ENCODE measurements at regions not wholly inside any gene's neighbourhood (a gene's known extent, or its start where the extent isn't known, plus 50 kb on each side); places are given as distances from the start of the nearest gene placed in this dataset.

GRCh38 chr5:56522169-56522568, 289.0 kb upstream of the ANKRD55 start:
- H3K4me3 Mint-ChIP-seq = no peak overlapping the region
- H3K9me3 Mint-ChIP-seq = no peaks in the 10 kb centered on the region
- H3K36me3 Mint-ChIP-seq (ENCODE audit: low read depth) = no peaks in the 10 kb centered on the region
- peaks cover 22% of the 10 kb centered on the region for H3K27me3 Mint-ChIP-seq (ENCODE audit: low read depth)
- no peak overlapping the region for H3K27ac Mint-ChIP-seq
- peaks cover under 1% of the 10 kb centered on the region for H3K4me1 Mint-ChIP-seq (ENCODE audit: low read depth)

GRCh38 chr5:56520986-56521730, 288.0 kb upstream of the ANKRD55 start:
- H3K27ac Mint-ChIP-seq = no peak overlapping the region
- H3K4me3 Mint-ChIP-seq = no peak overlapping the region
- peaks cover 21% of the 10 kb centered on the region for H3K27me3 Mint-ChIP-seq (ENCODE audit: low read depth)
- H3K36me3 Mint-ChIP-seq (ENCODE audit: low read depth) = no peaks in the 10 kb centered on the region
- no peaks in the 10 kb centered on the region for H3K9me3 Mint-ChIP-seq
- H3K4me1 Mint-ChIP-seq (ENCODE audit: low read depth) = no peaks in the 10 kb centered on the region

GRCh38 chr5:56518820-56519219, 285.7 kb upstream of the ANKRD55 start:
- Mint-ChIP-seq H3K9me3 (no peaks in the 10 kb centered on the region), H3K27me3 (ENCODE audit: low read depth) (peaks cover 14% of the 10 kb centered on the region), H3K36me3 (ENCODE audit: low read depth) (no peaks in the 10 kb centered on the region), H3K27ac (no peak overlapping the region), H3K4me3 (no peak overlapping the region), H3K4me1 (ENCODE audit: low read depth) (no peaks in the 10 kb centered on the region)

GRCh38 chr5:56517011-56517416, 283.9 kb upstream of the ANKRD55 start:
- Mint-ChIP-seq H3K9me3 (no peaks in the 10 kb centered on the region), H3K36me3 (ENCODE audit: low read depth) (no peaks in the 10 kb centered on the region), H3K4me1 (ENCODE audit: low read depth) (peaks cover 9% of the 10 kb centered on the region), H3K27ac (no peak overlapping the region), H3K4me3 (no peak overlapping the region), H3K27me3 (ENCODE audit: low read depth) (peaks cover 14% of the 10 kb centered on the region)

- Mint-ChIP-seq H3K36me3 (ENCODE audit: low read depth) (no peaks in the 10 kb centered on the region), H3K4me1 (ENCODE audit: low read depth) (peaks cover 9% of the 10 kb centered on the region), H3K27me3 (ENCODE audit: low read depth) (peaks cover 14% of the 10 kb centered on the region), H3K27ac (no peak overlapping the region), H3K9me3 (no peaks in the 10 kb centered on the region), H3K4me3 (no peak overlapping the region)
Measured at GRCh38 chr5:56516441-56516840, 283.3 kb upstream of the ANKRD55 start.

GRCh38 chr5:56516035-56516434, 282.9 kb upstream of the ANKRD55 start:
- Mint-ChIP-seq H3K9me3 (no peaks in the 10 kb centered on the region), H3K27ac (no peak overlapping the region)

GRCh38 chr5:56515011-56515410, 281.9 kb upstream of the ANKRD55 start:
- no peak overlapping the region for H3K27ac Mint-ChIP-seq
- peaks cover 14% of the 10 kb centered on the region for H3K27me3 Mint-ChIP-seq (ENCODE audit: low read depth)
- H3K4me3 Mint-ChIP-seq = no peak overlapping the region
- H3K4me1 Mint-ChIP-seq (ENCODE audit: low read depth) = peaks cover 9% of the 10 kb centered on the region
- no peaks in the 10 kb centered on the region for H3K9me3 Mint-ChIP-seq
- no peaks in the 10 kb centered on the region for H3K36me3 Mint-ChIP-seq (ENCODE audit: low read depth)

More at GRCh38 chr5:56516035-56516434, 282.9 kb upstream of the ANKRD55 start:
- Mint-ChIP-seq H3K4me1 (ENCODE audit: low read depth) (peaks cover 9% of the 10 kb centered on the region), H3K27me3 (ENCODE audit: low read depth) (peaks cover 14% of the 10 kb centered on the region), H3K36me3 (ENCODE audit: low read depth) (no peaks in the 10 kb centered on the region), H3K4me3 (no peak overlapping the region)

GRCh38 chr5:56514245-56514644, 281.1 kb upstream of the ANKRD55 start:
- Mint-ChIP-seq H3K4me1 (ENCODE audit: low read depth) (peaks cover 9% of the 10 kb centered on the region), H3K27me3 (ENCODE audit: low read depth) (peaks cover 14% of the 10 kb centered on the region), H3K9me3 (no peaks in the 10 kb centered on the region), H3K27ac (no peak overlapping the region), H3K36me3 (ENCODE audit: low read depth) (no peaks in the 10 kb centered on the region), H3K4me3 (no peak overlapping the region)

- no peak overlapping the region for H3K4me3 Mint-ChIP-seq
- no peaks in the 10 kb centered on the region for H3K9me3 Mint-ChIP-seq
- peaks cover 9% of the 10 kb centered on the region for H3K27me3 Mint-ChIP-seq (ENCODE audit: low read depth)
- peaks cover 9% of the 10 kb centered on the region for H3K4me1 Mint-ChIP-seq (ENCODE audit: low read depth)
- no peak overlapping the region for H3K27ac Mint-ChIP-seq
- H3K36me3 Mint-ChIP-seq (ENCODE audit: low read depth) = no peaks in the 10 kb centered on the region
Measured at GRCh38 chr5:56513141-56513540, 280.0 kb upstream of the ANKRD55 start.

GRCh38 chr5:56512313-56512996, 279.3 kb upstream of the ANKRD55 start:
- Mint-ChIP-seq H3K36me3 (ENCODE audit: low read depth) (no peaks in the 10 kb centered on the region), H3K4me1 (ENCODE audit: low read depth) (peaks cover 9% of the 10 kb centered on the region), H3K9me3 (no peaks in the 10 kb centered on the region), H3K4me3 (no peak overlapping the region), H3K27ac (no peak overlapping the region), H3K27me3 (ENCODE audit: low read depth) (peaks cover 2% of the 10 kb centered on the region)

GRCh38 chr5:56511326-56511841, 278.3 kb upstream of the ANKRD55 start:
- no peaks in the 10 kb centered on the region for H3K36me3 Mint-ChIP-seq (ENCODE audit: low read depth)
- H3K4me1 Mint-ChIP-seq (ENCODE audit: low read depth) = peaks cover 9% of the 10 kb centered on the region

GRCh38 chr5:56508249-56508648, 275.1 kb upstream of the ANKRD55 start:
- H3K4me3 Mint-ChIP-seq = no peak overlapping the region
- peaks cover 8% of the 10 kb centered on the region for H3K4me1 Mint-ChIP-seq (ENCODE audit: low read depth)
- peaks cover 5% of the 10 kb centered on the region for H3K9me3 Mint-ChIP-seq
- H3K27me3 Mint-ChIP-seq (ENCODE audit: low read depth) = no peaks in the 10 kb centered on the region
- H3K36me3 Mint-ChIP-seq (ENCODE audit: low read depth) = no peaks in the 10 kb centered on the region
- H3K27ac Mint-ChIP-seq = no peak overlapping the region

More at GRCh38 chr5:56511326-56511841, 278.3 kb upstream of the ANKRD55 start:
- peaks cover under 1% of the 10 kb centered on the region for H3K9me3 Mint-ChIP-seq
- H3K4me3 Mint-ChIP-seq = no peak overlapping the region
- no peak overlapping the region for H3K27ac Mint-ChIP-seq
- H3K27me3 Mint-ChIP-seq (ENCODE audit: low read depth) = no peaks in the 10 kb centered on the region

GRCh38 chr5:56507351-56507930, 274.3 kb upstream of the ANKRD55 start:
- peaks cover 5% of the 10 kb centered on the region for H3K9me3 Mint-ChIP-seq
- no peak overlapping the region for H3K27ac Mint-ChIP-seq
- H3K36me3 Mint-ChIP-seq (ENCODE audit: low read depth) = no peaks in the 10 kb centered on the region
- no peak overlapping the region for H3K4me3 Mint-ChIP-seq
- H3K4me1 Mint-ChIP-seq (ENCODE audit: low read depth) = peaks cover under 1% of the 10 kb centered on the region
- no peaks in the 10 kb centered on the region for H3K27me3 Mint-ChIP-seq (ENCODE audit: low read depth)

- no peaks in the 10 kb centered on the region for H3K36me3 Mint-ChIP-seq (ENCODE audit: low read depth)
- H3K27ac Mint-ChIP-seq = no peak overlapping the region
- H3K4me3 Mint-ChIP-seq = no peak overlapping the region
- H3K9me3 Mint-ChIP-seq = peaks cover 5% of the 10 kb centered on the region
- H3K27me3 Mint-ChIP-seq (ENCODE audit: low read depth) = no peaks in the 10 kb centered on the region
- H3K4me1 Mint-ChIP-seq (ENCODE audit: low read depth) = peaks cover 6% of the 10 kb centered on the region
Measured at GRCh38 chr5:56506211-56506965, 273.3 kb upstream of the ANKRD55 start.
